ENCODE measurements at regions not wholly inside any gene's neighbourhood (a gene's known extent, or its start where the extent isn't known, plus 50 kb on each side); places are given as distances from the start of the nearest gene placed in this dataset.

- in situ Hi-C loops (cut with HindIII; ENCODE audit: low sequenced_read_pairs) = no loop called here
These were observed 144.5 kb downstream of the PHETA1 start for GRCh38 chr12:111224186-111225066.

GRCh38 chr12:111222523-111222922 lies 146.4 kb downstream of the PHETA1 start:
- in situ Hi-C loops (cut with HindIII; ENCODE audit: low sequenced_read_pairs) = no loop called here

- in situ Hi-C loops (cut with HindIII; ENCODE audit: low sequenced_read_pairs) = no loop called here
These were observed 146.9 kb downstream of the PHETA1 start for GRCh38 chr12:111222027-111222414.

GRCh38 chr12:111221062-111222026 lies 147.6 kb downstream of the PHETA1 start:
- in situ Hi-C loops (cut with HindIII; ENCODE audit: low sequenced_read_pairs) = no loop called here

- in situ Hi-C loops (cut with HindIII; ENCODE audit: low sequenced_read_pairs) = no loop called here
These were observed 148.5 kb downstream of the PHETA1 start for GRCh38 chr12:111220363-111220762.

- in situ Hi-C loops (cut with HindIII; ENCODE audit: low sequenced_read_pairs) = no loop called here
These were observed 149.5 kb downstream of the PHETA1 start for GRCh38 chr12:111219440-111219839.

- in situ Hi-C loops (cut with HindIII; ENCODE audit: low sequenced_read_pairs) = no loop called here
These were observed 150.4 kb downstream of the PHETA1 start for GRCh38 chr12:111218499-111218898.

- in situ Hi-C loops (cut with HindIII; ENCODE audit: low sequenced_read_pairs) = no loop called here
These were observed 152.3 kb downstream of the PHETA1 start for GRCh38 chr12:111216387-111217159.

GRCh38 chr12:111215881-111216280 lies 153.0 kb downstream of the PHETA1 start:
- in situ Hi-C loops (cut with HindIII; ENCODE audit: low sequenced_read_pairs) = no loop called here

GRCh38 chr12:111214401-111214800 lies 154.5 kb downstream of the PHETA1 start:
- in situ Hi-C loops (cut with HindIII; ENCODE audit: low sequenced_read_pairs) = no loop called here

- in situ Hi-C loops (cut with HindIII; ENCODE audit: low sequenced_read_pairs) = no loop called here
These were observed 155.3 kb downstream of the PHETA1 start for GRCh38 chr12:111213561-111213960.

- in situ Hi-C loops (cut with HindIII; ENCODE audit: low sequenced_read_pairs) = no loop called here
These were observed 156.0 kb downstream of the PHETA1 start for GRCh38 chr12:111212814-111213456.

GRCh38 chr12:111211910-111212757 lies 156.8 kb downstream of the PHETA1 start:
- in situ Hi-C loops (cut with HindIII; ENCODE audit: low sequenced_read_pairs) = no loop called here

- in situ Hi-C loops (cut with HindIII; ENCODE audit: low sequenced_read_pairs) = no loop called here
These were observed 159.1 kb downstream of the PHETA1 start for GRCh38 chr12:111209811-111210210.

- in situ Hi-C loops (cut with HindIII; ENCODE audit: low sequenced_read_pairs) = no loop called here
These were observed 161.1 kb downstream of the PHETA1 start for GRCh38 chr12:111207761-111208160.

- in situ Hi-C loops (cut with HindIII; ENCODE audit: low sequenced_read_pairs) = no loop called here
These were observed 164.1 kb downstream of the PHETA1 start for GRCh38 chr12:111204788-111205241.

GRCh38 chr12:111203969-111204368 lies 164.9 kb downstream of the PHETA1 start:
- in situ Hi-C loops (cut with HindIII; ENCODE audit: low sequenced_read_pairs) = no loop called here

GRCh38 chr12:111203446-111203845 lies 165.4 kb downstream of the PHETA1 start:
- in situ Hi-C loops (cut with HindIII; ENCODE audit: low sequenced_read_pairs) = no loop called here

- in situ Hi-C loops (cut with HindIII; ENCODE audit: low sequenced_read_pairs) = no loop called here
These were observed 166.5 kb downstream of the PHETA1 start for GRCh38 chr12:111202237-111202915.
